ENCODE measurements at regions not wholly inside any gene's neighbourhood (a gene's known extent, or its start where the extent isn't known, plus 50 kb on each side); places are given as distances from the start of the nearest gene placed in this dataset.

GRCh38 chr1:38310079-38310478 lies 263.5 kb upstream of the POU3F1 start (continued):
- TF ChIP-seq STAT6 (CRISPR knock-in tag; IDR thresholded peaks at IDR 0.05) (no peak), RAD21 (CRISPR knock-in tag; conservative IDR thresholded peaks at IDR 0.05 in 1 of 2, IDR thresholded peaks at IDR 0.05 in 1 of 2) (no peak), ZNF354B (CRISPR knock-in tag; IDR thresholded peaks at IDR 0.05) (no peak), CTBP1 (IDR thresholded peaks at IDR 0.05; ENCODE audit: borderline replicate concordance) (0 out of 2 replicates have a peak, but pooled peaks have one; percentile 50), CHCHD3 (CRISPR knock-in tag; IDR thresholded peaks at IDR 0.05) (no peak), HDAC3 (IDR thresholded peaks at IDR 0.05; ENCODE audit: borderline replicate concordance, partially characterized antibody) (peak; percentile 26), PHB2 (IDR thresholded peaks at IDR 0.05; ENCODE audit: low read depth) (no peak), HMGXB4 (CRISPR knock-in tag; IDR thresholded peaks at IDR 0.05) (no peak), NR4A1 (CRISPR knock-in tag; IDR thresholded peaks at IDR 0.05) (no peak), NR4A1 (tag; IDR thresholded peaks at IDR 0.05) (peak; percentile 80), ZFP30 (CRISPR knock-in tag; IDR thresholded peaks at IDR 0.05; ENCODE audit: borderline replicate concordance) (no peak), PTRF (tag; IDR thresholded peaks at IDR 0.05) (no peak), ZNF212 (CRISPR knock-in tag; IDR thresholded peaks at IDR 0.05) (no peak), CHD1 (IDR thresholded peaks at IDR 0.05; ENCODE audit: low read length) (no peak), DMBX1 (CRISPR knock-in tag; IDR thresholded peaks at IDR 0.05; ENCODE audit: borderline replicate concordance) (peak; percentile 68; the same call in 1 of the 2 replicates), ZKSCAN1 (IDR thresholded peaks at IDR 0.05; ENCODE audit: low read depth, low read length) (no peak), ZBTB1 (CRISPR knock-in tag; IDR thresholded peaks at IDR 0.05; ENCODE audit: borderline replicate concordance, low read depth) (no peak), MED1 (CRISPR knock-in tag; IDR thresholded peaks at IDR 0.05; ENCODE audit: borderline replicate concordance) (no peak), MYC (IDR thresholded peaks at IDR 0.05; ENCODE audit: low read depth, low read length) (peak; percentile 40; the same call in 1 of the 2 replicates), MYC (CRISPR knock-in tag; IDR thresholded peaks at IDR 0.05; ENCODE audit: borderline replicate concordance, low read depth) (no peak), ELF1 (tag; IDR thresholded peaks at IDR 0.05) (no peak)

Data from K562 (cell line).